Smooth muscle cell (in vitro differentiated cells): ENCODE measurements at regions not wholly inside any gene's neighbourhood (a gene's known extent, or its start where the extent isn't known, plus 50 kb on each side); places are given as distances from the start of the nearest gene placed in this dataset.

Experiments used
- DNase-seq: peaks from one replicate; lab custom pipeline; 2025; ENCODE audit not compliant: unreplicated experiment; lab: John Stamatoyannopoulos, UW
- H2AFZ ChIP-seq: fragments of 200-600 bp; sonication (generic); 2 replicates; pipeline ENCODE4 v1.6.0; 2016; ENCODE audit warnings: antibody characterized with exemption, low read depth, mild to moderate bottlenecking
- H3F3A ChIP-seq: fragments of 200-600 bp; sonication (generic); 2 replicates; pipeline ENCODE4 v1.6.0; 2017; ENCODE audit warnings: antibody characterized with exemption, low read depth
- H3K27ac ChIP-seq: fragments of 200-600 bp; sonication (generic); 2 replicates; pipeline ENCODE4 v1.5.1; 2016; ENCODE audit warnings: low read depth, mild to moderate bottlenecking
- H3K27me3 ChIP-seq: fragments of 200-600 bp; sonication (generic); 2 replicates; pipeline ENCODE4 v1.6.1; 2016; ENCODE audit warnings: low read depth, mild to moderate bottlenecking
- H3K36me3 ChIP-seq: fragments of 200-600 bp; sonication (generic); 2 replicates; pipeline ENCODE4 v1.5.1; 2016; ENCODE audit warnings: low read depth
- H3K4me1 ChIP-seq: fragments of 200-600 bp; sonication (generic); 2 replicates; pipeline ENCODE4 v1.5.1; 2016; ENCODE audit warnings: low read depth
- H3K4me2 ChIP-seq: fragments of 200-600 bp; sonication (generic); 2 replicates; pipeline ENCODE4 v1.6.0; 2016; ENCODE audit warnings: mild to moderate bottlenecking
- H3K4me3 ChIP-seq: fragments of 200-600 bp; sonication (generic); 2 replicates; pipeline ENCODE4 v1.5.1; 2016; ENCODE audit warnings: mild to moderate bottlenecking
- H3K79me2 ChIP-seq: fragments of 200-600 bp; sonication (generic); 2 replicates; pipeline ENCODE4 v1.6.0; 2016; ENCODE audit warnings: low read depth, mild to moderate bottlenecking
- H3K9ac ChIP-seq: fragments of 200-600 bp; sonication (generic); 2 replicates; pipeline ENCODE4 v1.6.0; 2016; ENCODE audit warnings: low read depth
- H3K9me3 ChIP-seq: fragments of 200-600 bp; sonication (generic); replicated peaks from 2 replicates; pipeline ENCODE4 v1.5.1; 2016; ENCODE audit warnings: low read depth
- H4K20me1 ChIP-seq: fragments of 200-600 bp; sonication (generic); 2 replicates; pipeline ENCODE4 v1.6.0; 2016; ENCODE audit warnings: low read depth
- WGBS: methylation state at CpG from one replicate; pipeline ENCODE4 v1.1.7; 2016; ENCODE audit warnings: low lambda C conversion rate; 5-methylcytosine and 5-hydroxymethylcytosine counted together
- TF ChIP-seq, protein P1 (sequence below): fragments of 200-600 bp; sonication (generic); IDR thresholded peaks from 2 replicates; pipeline ENCODE4 v1.5.1; 2017; ENCODE audit warnings: borderline replicate concordance, mild to moderate bottlenecking, antibody characterized with exemption; ENCODE audit not compliant: insufficient read depth, poor library complexity, severe bottlenecking

DNA sequence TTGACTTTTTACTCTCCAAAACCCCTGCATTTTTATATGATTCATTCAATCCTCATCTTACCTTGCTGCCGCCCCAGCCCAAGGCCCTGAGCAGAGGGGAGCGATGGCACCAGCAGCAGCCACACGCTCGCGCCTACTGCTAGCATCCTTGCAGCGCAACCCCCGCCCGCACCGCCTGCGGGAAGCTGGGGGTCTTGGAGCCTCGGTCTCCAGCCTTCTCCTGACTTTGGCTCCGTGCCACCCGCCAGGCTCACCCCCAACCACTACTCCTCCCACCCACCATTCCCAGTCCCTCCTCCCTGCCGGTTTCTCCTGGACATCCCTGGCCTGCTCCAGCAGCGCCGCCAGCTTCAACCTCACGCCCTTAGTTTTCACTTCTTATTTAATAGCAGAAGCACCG is 76.6 kb downstream of the RPE65 start:
- Histone ChIP-seq H3K27me3 (no peaks in the 10 kb centered on the region), H3K4me1 (peaks cover 3% of the 10 kb centered on the region), H3K9ac (no peak overlapping the region), H3K36me3 (no peaks in the 10 kb centered on the region), H3F3A (no peaks in the 10 kb centered on the region), H2AFZ (no peak overlapping the region), H3K4me3 (no peak overlapping the region), H3K4me2 (no peak overlapping the region), H3K27ac (no peak overlapping the region), H3K9me3 (no peaks in the 10 kb centered on the region), H4K20me1 (no peaks in the 10 kb centered on the region), H3K79me2 (no peaks in the 10 kb centered on the region)
- TF ChIP-seq, protein P1, sequence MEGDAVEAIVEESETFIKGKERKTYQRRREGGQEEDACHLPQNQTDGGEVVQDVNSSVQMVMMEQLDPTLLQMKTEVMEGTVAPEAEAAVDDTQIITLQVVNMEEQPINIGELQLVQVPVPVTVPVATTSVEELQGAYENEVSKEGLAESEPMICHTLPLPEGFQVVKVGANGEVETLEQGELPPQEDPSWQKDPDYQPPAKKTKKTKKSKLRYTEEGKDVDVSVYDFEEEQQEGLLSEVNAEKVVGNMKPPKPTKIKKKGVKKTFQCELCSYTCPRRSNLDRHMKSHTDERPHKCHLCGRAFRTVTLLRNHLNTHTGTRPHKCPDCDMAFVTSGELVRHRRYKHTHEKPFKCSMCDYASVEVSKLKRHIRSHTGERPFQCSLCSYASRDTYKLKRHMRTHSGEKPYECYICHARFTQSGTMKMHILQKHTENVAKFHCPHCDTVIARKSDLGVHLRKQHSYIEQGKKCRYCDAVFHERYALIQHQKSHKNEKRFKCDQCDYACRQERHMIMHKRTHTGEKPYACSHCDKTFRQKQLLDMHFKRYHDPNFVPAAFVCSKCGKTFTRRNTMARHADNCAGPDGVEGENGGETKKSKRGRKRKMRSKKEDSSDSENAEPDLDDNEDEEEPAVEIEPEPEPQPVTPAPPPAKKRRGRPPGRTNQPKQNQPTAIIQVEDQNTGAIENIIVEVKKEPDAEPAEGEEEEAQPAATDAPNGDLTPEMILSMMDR = no peak
- 96% methylated on average over 16 of the region's 18 CpGs for WGBS
- no peak for DNase-seq

DNA sequence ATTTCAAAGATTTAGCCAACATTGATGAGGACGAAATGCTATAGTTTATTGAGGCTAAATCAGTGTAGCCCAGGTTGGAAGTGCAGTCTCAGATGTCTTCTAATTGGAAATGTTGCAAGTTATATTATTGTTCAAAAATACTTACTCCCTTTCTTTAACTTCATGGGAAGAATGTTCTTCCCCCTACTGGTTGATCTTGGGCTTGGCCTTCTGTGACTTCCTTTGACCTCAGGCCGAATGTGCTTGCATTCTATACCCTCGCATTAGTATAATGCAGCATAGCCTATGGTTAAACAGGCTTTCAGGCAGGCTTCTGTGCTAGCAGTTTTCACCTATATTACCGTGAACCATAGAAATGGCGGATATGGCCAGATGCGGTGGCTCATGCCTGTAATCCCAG is 77.3 kb downstream of the RPE65 start:
- no peaks in the 10 kb centered on the region for H3K27me3 ChIP-seq
- no peaks in the 10 kb centered on the region for H3K79me2 ChIP-seq
- H3K27ac ChIP-seq = no peak overlapping the region
- no peak overlapping the region for H2AFZ ChIP-seq
- TF ChIP-seq, protein P1 = no peak
- no peaks in the 10 kb centered on the region for H3F3A ChIP-seq
- WGBS = 96% methylated on average over 6 of the region's 6 CpGs
- no peaks in the 10 kb centered on the region for H3K36me3 ChIP-seq
- H3K4me2 ChIP-seq = no peak overlapping the region
- H3K4me3 ChIP-seq = no peak overlapping the region
- H3K4me1 ChIP-seq = no peaks in the 10 kb centered on the region
- DNase-seq = no peak
- H4K20me1 ChIP-seq = no peaks in the 10 kb centered on the region
- H3K9me3 ChIP-seq = no peaks in the 10 kb centered on the region
- no peak overlapping the region for H3K9ac ChIP-seq

DNA sequence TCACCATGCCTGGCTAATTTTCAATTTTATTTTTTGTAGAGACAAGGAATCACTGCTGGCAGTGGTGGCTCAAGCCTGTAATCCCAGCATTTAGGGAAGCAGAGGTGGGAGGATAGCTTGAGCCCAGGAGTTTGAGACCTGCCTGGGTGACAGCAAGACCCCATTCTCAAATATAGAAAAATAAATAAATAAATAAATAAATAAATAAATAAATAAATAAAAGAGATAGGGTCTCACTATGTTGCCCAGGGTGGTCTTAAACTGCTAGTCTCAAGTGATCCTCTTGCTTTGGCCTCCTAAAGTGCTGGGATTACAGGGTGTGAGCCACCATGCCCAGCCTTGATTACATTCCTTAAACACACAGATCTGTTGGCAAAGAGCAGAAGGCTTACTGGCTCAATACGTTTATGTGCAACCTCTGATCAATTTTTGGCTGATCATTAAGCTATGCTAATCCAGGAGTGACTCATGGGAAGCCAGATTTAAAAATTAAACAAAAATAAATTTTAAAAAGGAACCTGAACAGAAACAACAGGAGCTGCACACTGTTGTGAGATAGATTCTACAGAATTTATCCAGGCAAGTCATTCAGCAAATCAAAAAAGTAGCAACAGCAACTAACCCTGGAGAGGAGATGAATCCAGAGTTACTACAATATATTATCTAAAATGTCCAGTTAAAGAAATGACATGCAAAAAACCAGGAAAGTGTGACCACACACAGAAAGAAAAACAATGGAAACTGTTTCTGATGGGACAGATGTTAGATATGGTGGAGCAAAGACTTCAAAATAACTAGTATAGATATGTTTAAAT is 79.4 kb downstream of the RPE65 start:
- Histone ChIP-seq H3K4me3 (no peak overlapping the region), H3F3A (no peaks in the 10 kb centered on the region), H3K9me3 (no peaks in the 10 kb centered on the region), H4K20me1 (no peaks in the 10 kb centered on the region), H3K4me2 (no peak overlapping the region), H3K36me3 (no peaks in the 10 kb centered on the region), H3K27me3 (no peaks in the 10 kb centered on the region), H3K79me2 (no peaks in the 10 kb centered on the region), H2AFZ (no peak overlapping the region), H3K4me1 (no peaks in the 10 kb centered on the region), H3K27ac (no peak overlapping the region), H3K9ac (no peak overlapping the region)
- 90% methylated on average over 1 of the region's 1 CpG for WGBS
- DNase-seq = no peak
- TF ChIP-seq, protein P1 = no peak

DNA sequence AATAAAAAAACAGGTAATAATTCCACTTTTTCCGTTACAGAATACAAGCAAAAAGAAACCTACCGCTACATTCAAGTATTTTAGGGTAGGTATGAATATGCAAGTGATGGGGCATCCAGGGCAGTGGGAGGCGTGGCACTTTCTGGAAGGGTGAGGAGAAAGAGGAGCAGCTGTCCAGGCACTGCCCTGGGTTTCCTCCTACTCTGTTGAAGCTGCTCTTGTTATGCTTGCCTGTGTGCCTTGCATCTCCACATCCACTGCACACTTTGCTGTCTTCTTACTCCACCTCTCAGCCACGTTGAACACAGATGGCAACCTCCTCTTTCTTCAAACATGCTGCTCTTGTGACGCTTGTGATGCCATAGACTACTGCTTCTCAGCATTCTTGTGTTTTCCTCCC is 83.2 kb downstream of the RPE65 start:
- no peaks in the 10 kb centered on the region for H3K79me2 ChIP-seq
- no peaks in the 10 kb centered on the region for H3K27me3 ChIP-seq
- WGBS = 89% methylated on average over 5 of the region's 5 CpGs
- H3K27ac ChIP-seq = no peak overlapping the region
- H3K4me1 ChIP-seq = no peaks in the 10 kb centered on the region
- TF ChIP-seq, protein P1 = no peak
- H3F3A ChIP-seq = no peaks in the 10 kb centered on the region
- DNase-seq = no peak
- H3K4me3 ChIP-seq = no peak overlapping the region
- no peaks in the 10 kb centered on the region for H4K20me1 ChIP-seq
- no peaks in the 10 kb centered on the region for H3K36me3 ChIP-seq
- no peak overlapping the region for H3K9ac ChIP-seq
- H3K4me2 ChIP-seq = no peak overlapping the region
- no peaks in the 10 kb centered on the region for H3K9me3 ChIP-seq
- no peak overlapping the region for H2AFZ ChIP-seq
